ENCODE measurements at regions not wholly inside any gene's neighbourhood (a gene's known extent, or its start where the extent isn't known, plus 50 kb on each side); places are given as distances from the start of the nearest gene placed in this dataset.

DNA sequence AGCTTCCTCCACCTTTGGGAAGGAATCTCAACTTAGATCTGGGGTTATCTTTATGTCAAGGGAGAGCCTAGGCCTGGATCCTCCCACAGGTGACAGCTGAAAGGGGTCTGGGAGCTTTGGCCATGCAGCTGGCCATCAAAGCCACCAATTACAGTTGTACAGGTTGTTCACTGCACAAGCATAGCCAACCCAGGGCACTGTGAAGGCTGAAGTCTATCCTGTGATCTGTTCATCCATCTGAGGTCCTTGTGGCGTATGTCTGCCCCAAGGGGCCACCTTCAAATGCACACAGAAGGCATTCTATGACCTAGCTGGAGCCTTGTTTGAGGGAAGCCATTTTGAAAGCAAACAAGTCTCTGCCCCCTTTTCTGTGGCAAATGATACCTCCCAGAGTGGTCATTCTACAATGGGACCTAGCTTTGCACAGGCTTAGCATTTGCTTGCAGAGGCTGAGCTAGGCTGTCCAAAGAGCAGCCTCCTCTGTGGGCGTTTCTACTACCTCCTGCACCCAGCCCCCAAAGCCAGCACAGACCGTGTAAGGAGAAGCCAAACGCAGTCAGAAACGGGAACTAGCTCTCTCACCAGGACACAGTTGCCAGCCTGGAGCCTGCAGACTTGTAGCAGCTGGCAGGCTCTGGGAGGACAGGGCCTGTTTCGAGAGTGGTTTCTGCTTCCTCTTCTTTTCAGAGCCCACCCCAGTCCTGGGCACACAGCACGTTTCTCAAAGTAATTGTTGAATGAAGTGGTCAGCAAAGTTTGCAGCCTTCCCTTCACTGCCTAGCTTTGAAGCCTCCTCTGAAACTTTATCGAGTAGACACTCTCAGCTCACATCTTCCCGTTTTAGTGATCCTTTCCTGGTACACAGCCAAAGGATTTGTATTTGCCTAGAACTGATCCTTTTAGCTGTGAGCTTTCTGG, 157.3 kb upstream of the SMAD3 start:
- TF ChIP-seq NR2F1 (conservative IDR thresholded peaks at IDR 0.05), result no peak
- no peak for TF ChIP-seq CHD2 (IDR thresholded peaks at IDR 0.05; ENCODE audit: borderline replicate concordance, low read depth, low read length)
- 0 out of 2 replicates have a peak, but pooled peaks have one; percentile 31 for TF ChIP-seq YY1 (IDR thresholded peaks at IDR 0.05; ENCODE audit: low read depth, low read length)
- TF ChIP-seq CBFB (IDR thresholded peaks at IDR 0.05; ENCODE audit: low read depth), result no peak
- TF ChIP-seq ELK1 (IDR thresholded peaks at IDR 0.05; ENCODE audit: low read depth, low read length), result no peak
